Stimulated activated CD8-positive, alpha-beta memory T cell treated with anti-CD3 and anti-CD28 coated beads, Interleukin-4, amount 100 ng/mL, for 24 hours (primary cell): ENCODE measurements at regions not wholly inside any gene's neighbourhood (a gene's known extent, or its start where the extent isn't known, plus 50 kb on each side); places are given as distances from the start of the nearest gene placed in this dataset.
A peak's percentile ranks its signal among the peaks of the same experiment; 100 is the strongest.

Experiments used
- DNase-seq: peaks from one replicate; pipeline ENCODE4 v3.0.0-alpha.2; 2020; ENCODE audit warnings: low read depth

- DNase-seq, result peak; percentile 16
Observed at GRCh38 chr9:7298123-7298522, 501.5 kb downstream of the DMAC1 start.

GRCh38 chr9:7297521-7297920 is 502.1 kb downstream of the DMAC1 start:
- no peak for DNase-seq

- no peak for DNase-seq
Observed at GRCh38 chr9:7293091-7293490, 506.5 kb downstream of the DMAC1 start.

- DNase-seq, result no peak
Observed at GRCh38 chr9:7289773-7290172, 509.8 kb downstream of the DMAC1 start.

- no peak for DNase-seq
Observed at GRCh38 chr9:7287986-7288385, 511.6 kb downstream of the DMAC1 start.

- no peak for DNase-seq
Observed at GRCh38 chr9:7287065-7287464, 512.5 kb downstream of the DMAC1 start.

- no peak for DNase-seq
Observed at GRCh38 chr9:7286101-7286500, 513.5 kb downstream of the DMAC1 start.

GRCh38 chr9:7285199-7285598 is 514.4 kb downstream of the DMAC1 start:
- DNase-seq, result no peak

GRCh38 chr9:7284517-7284916 is 515.1 kb downstream of the DMAC1 start:
- DNase-seq, result no peak

- DNase-seq, result no peak
Observed at GRCh38 chr9:7284117-7284516, 515.5 kb downstream of the DMAC1 start.

- no peak for DNase-seq
Observed at GRCh38 chr9:7273575-7273974, 515.8 kb downstream of the KDM4C start.

- no peak for DNase-seq
Observed at GRCh38 chr9:7266911-7267595, 509.3 kb downstream of the KDM4C start.

GRCh38 chr9:7265181-7265580 is 507.4 kb downstream of the KDM4C start:
- no peak for DNase-seq

- DNase-seq, result no peak
Observed at GRCh38 chr9:7259544-7260241, 501.9 kb downstream of the KDM4C start.

- no peak for DNase-seq
Observed at GRCh38 chr9:7258688-7259396, 501.1 kb downstream of the KDM4C start.

- DNase-seq, result no peak
Observed at GRCh38 chr9:7246917-7247522, 489.2 kb downstream of the KDM4C start.

- DNase-seq, result no peak
Observed at GRCh38 chr9:7245976-7246580, 488.3 kb downstream of the KDM4C start.

GRCh38 chr9:7243838-7244237 is 486.1 kb downstream of the KDM4C start:
- no peak for DNase-seq

- DNase-seq, result no peak
Observed at GRCh38 chr9:7242126-7242525, 484.4 kb downstream of the KDM4C start.

GRCh38 chr9:7241694-7242093 is 483.9 kb downstream of the KDM4C start:
- DNase-seq, result no peak

GRCh38 chr9:7240569-7241311 is 483.0 kb downstream of the KDM4C start:
- no peak for DNase-seq

GRCh38 chr9:7239708-7240107 is 481.9 kb downstream of the KDM4C start:
- DNase-seq, result no peak
